Loucy (cell line): ENCODE measurements at regions not wholly inside any gene's neighbourhood (a gene's known extent, or its start where the extent isn't known, plus 50 kb on each side); places are given as distances from the start of the nearest gene placed in this dataset.

Experiments used
- H2AFZ ChIP-seq: fragments of 200-600 bp; sonication (generic); 2 replicates; pipeline ENCODE4 v1.6.0; 2016; ENCODE audit warnings: antibody characterized with exemption, mild to moderate bottlenecking, low read length, moderate library complexity
- H3F3A ChIP-seq: fragments of 200-600 bp; 2 replicates; pipeline ENCODE4 v1.6.0; 2016; ENCODE audit warnings: antibody characterized with exemption, low read depth, mild to moderate bottlenecking
- H3K27me3 ChIP-seq: fragments of 200-600 bp; sonication (generic); 2 replicates; pipeline ENCODE4 v1.6.1; 2014; ENCODE audit warnings: low read length, mild to moderate bottlenecking; ENCODE audit not compliant: insufficient read depth, poor library complexity, severe bottlenecking
- H3K36me3 ChIP-seq: fragments of 200-600 bp; sonication (generic); 2 replicates; pipeline ENCODE4 v1.6.1; 2016; ENCODE audit warnings: low read length; ENCODE audit not compliant: insufficient read depth
- H3K4me1 ChIP-seq: fragments of 200-600 bp; sonication (generic); 2 replicates; pipeline ENCODE4 v1.5.1; 2014; ENCODE audit warnings: low read length, mild to moderate bottlenecking; ENCODE audit not compliant: insufficient read depth, poor library complexity, severe bottlenecking
- H3K4me2 ChIP-seq: fragments of 200-600 bp; sonication (generic); 2 replicates; pipeline ENCODE4 v1.6.0; 2014; ENCODE audit warnings: antibody characterized with exemption, low read length, low read depth, mild to moderate bottlenecking; ENCODE audit not compliant: poor library complexity, severe bottlenecking
- H3K4me3 ChIP-seq: fragments of 200-600 bp; sonication (generic); 2 replicates; pipeline ENCODE4 v1.5.1; 2014; ENCODE audit warnings: low read length, mild to moderate bottlenecking, mixed read lengths; ENCODE audit not compliant: poor library complexity, severe bottlenecking
- H3K79me2 ChIP-seq: fragments of 200-600 bp; sonication (generic); 2 replicates; pipeline ENCODE4 v1.6.1; 2014; ENCODE audit warnings: low read length; ENCODE audit not compliant: insufficient read depth
- H3K9ac ChIP-seq: fragments of 200-600 bp; sonication (generic); 2 replicates; pipeline ENCODE4 v1.6.0; 2014; ENCODE audit warnings: mild to moderate bottlenecking, low read depth, low read length, moderate library complexity; ENCODE audit not compliant: poor library complexity, severe bottlenecking
- H3K9me2 ChIP-seq: fragments of 200-600 bp; sonication (generic); replicated peaks from 2 replicates; pipeline ENCODE4 v1.6.1; 2016; ENCODE audit warnings: low read depth, low read length, mixed read lengths
- H3K9me3 ChIP-seq: fragments of 200-600 bp; sonication (generic); 2 replicates; pipeline ENCODE4 v1.6.1; 2014; ENCODE audit warnings: mild to moderate bottlenecking, antibody characterized with exemption, low read length, low read depth; ENCODE audit not compliant: insufficient read depth
- H4K20me1 ChIP-seq: fragments of 200-600 bp; sonication (generic); 2 replicates; pipeline ENCODE4 v1.6.0; 2014; ENCODE audit warnings: antibody characterized with exemption, low read length, mild to moderate bottlenecking; ENCODE audit not compliant: insufficient read depth, poor library complexity, severe bottlenecking
- EZH2phosphoT487 ChIP-seq: fragments of 200-600 bp; IDR thresholded peaks from 2 replicates; pipeline ENCODE4 v1.6.1; 2018; ENCODE audit warnings: antibody characterized with exemption, mild to moderate bottlenecking, moderate library complexity, borderline replicate concordance
- TF ChIP-seq, protein P1 (sequence below): fragments of 200-600 bp; sonication (generic); conservative IDR thresholded peaks from 2 replicates; pipeline ENCODE4 v1.5.1; 2014; ENCODE audit warnings: mild to moderate bottlenecking, antibody characterized with exemption, low read length

DNA sequence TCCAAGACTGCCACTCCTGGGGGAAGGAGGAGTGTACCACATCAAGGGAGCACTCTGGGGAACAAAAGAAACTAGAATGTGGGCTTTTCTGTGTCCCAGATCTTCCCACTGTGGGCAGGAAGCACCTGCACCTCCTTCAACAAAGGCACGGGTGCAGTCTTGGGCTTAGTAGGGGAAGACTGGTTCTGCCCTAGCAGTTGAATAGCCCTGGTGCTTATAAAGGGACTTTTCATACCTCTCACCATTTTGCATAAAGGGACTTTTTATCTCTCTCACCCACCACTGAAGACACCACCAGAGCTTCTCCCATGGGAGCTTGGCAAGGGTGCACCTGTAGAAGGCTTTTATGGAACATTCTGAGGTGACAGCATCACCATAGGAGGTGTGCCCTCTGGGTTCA, 65.8 kb upstream of the MS4A8 start:
- Histone ChIP-seq H3K4me2 (no peak overlapping the region), H3K4me3 (no peak overlapping the region), H2AFZ (no peak overlapping the region), H3K9ac (no peak overlapping the region), H3F3A (no peaks in the 10 kb centered on the region), H3K36me3 (no peaks in the 10 kb centered on the region), H4K20me1 (no peaks in the 10 kb centered on the region), H3K27me3 (no peaks in the 10 kb centered on the region), H3K4me1 (peaks cover 13% of the 10 kb centered on the region), H3K79me2 (no peaks in the 10 kb centered on the region), H3K9me2 (no peaks in the 10 kb centered on the region), H3K9me3 (no peaks in the 10 kb centered on the region)
- TF ChIP-seq, protein P1, sequence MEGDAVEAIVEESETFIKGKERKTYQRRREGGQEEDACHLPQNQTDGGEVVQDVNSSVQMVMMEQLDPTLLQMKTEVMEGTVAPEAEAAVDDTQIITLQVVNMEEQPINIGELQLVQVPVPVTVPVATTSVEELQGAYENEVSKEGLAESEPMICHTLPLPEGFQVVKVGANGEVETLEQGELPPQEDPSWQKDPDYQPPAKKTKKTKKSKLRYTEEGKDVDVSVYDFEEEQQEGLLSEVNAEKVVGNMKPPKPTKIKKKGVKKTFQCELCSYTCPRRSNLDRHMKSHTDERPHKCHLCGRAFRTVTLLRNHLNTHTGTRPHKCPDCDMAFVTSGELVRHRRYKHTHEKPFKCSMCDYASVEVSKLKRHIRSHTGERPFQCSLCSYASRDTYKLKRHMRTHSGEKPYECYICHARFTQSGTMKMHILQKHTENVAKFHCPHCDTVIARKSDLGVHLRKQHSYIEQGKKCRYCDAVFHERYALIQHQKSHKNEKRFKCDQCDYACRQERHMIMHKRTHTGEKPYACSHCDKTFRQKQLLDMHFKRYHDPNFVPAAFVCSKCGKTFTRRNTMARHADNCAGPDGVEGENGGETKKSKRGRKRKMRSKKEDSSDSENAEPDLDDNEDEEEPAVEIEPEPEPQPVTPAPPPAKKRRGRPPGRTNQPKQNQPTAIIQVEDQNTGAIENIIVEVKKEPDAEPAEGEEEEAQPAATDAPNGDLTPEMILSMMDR, result no peak
- TF ChIP-seq EZH2phosphoT487, result no peak

DNA sequence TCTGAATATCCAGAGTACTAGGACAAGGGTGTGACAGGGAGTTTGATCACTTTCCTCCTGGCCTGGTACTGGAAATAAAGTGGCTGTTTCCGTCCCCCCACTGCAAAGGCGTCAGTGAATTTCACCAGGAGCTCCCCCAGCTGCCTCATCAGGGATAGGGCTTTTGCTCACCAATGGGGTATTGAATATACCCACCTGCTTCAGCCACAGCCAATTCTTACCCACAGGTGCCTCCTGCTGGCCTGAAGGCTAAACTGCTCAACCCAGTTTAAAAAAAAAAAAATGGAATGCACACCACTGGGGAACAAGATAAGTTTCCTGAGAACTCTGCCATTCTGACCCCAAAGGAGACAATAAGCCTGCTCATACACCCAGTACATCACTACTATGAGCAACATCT, 65.3 kb upstream of the MS4A8 start:
- Histone ChIP-seq H3K4me2 (no peak overlapping the region), H3F3A (no peaks in the 10 kb centered on the region), H3K4me3 (no peak overlapping the region), H3K4me1 (peaks cover 13% of the 10 kb centered on the region), H3K79me2 (no peaks in the 10 kb centered on the region), H3K9me2 (no peaks in the 10 kb centered on the region), H3K36me3 (no peaks in the 10 kb centered on the region), H2AFZ (no peak overlapping the region), H4K20me1 (no peaks in the 10 kb centered on the region), H3K27me3 (no peaks in the 10 kb centered on the region), H3K9me3 (no peaks in the 10 kb centered on the region), H3K9ac (no peak overlapping the region)
- TF ChIP-seq EZH2phosphoT487, result no peak
- TF ChIP-seq, protein P1, result peak; percentile 61

DNA sequence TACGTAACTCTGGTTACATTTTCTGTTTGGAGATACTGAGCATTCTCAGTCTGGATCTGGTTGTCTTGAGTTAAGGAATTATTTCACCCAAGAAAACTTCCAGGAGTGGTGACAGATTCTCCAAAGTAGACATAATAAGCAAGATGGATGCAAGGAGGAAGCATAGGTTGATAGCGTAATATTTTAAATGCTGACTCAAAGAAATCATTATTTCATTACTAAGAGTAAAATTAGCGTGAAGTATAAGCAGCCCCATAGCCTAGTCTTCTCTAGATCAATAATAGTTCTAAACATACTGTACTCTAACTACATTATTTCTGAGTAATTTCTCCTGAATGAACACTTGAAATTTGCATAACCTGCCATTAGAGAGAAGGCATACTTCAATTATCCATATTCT, 57.5 kb upstream of the MS4A8 start:
- H3K4me3 ChIP-seq, result no peak overlapping the region
- H3F3A ChIP-seq, result no peaks in the 10 kb centered on the region
- no peak overlapping the region for H3K9ac ChIP-seq
- H3K79me2 ChIP-seq, result no peaks in the 10 kb centered on the region
- H3K4me2 ChIP-seq, result no peak overlapping the region
- H2AFZ ChIP-seq, result no peak overlapping the region
- H3K36me3 ChIP-seq, result no peaks in the 10 kb centered on the region
- H3K9me2 ChIP-seq, result no peaks in the 10 kb centered on the region
- H4K20me1 ChIP-seq, result no peaks in the 10 kb centered on the region
- TF ChIP-seq, protein P1, result no peak
- no peak for TF ChIP-seq EZH2phosphoT487
- no peaks in the 10 kb centered on the region for H3K27me3 ChIP-seq
- no peaks in the 10 kb centered on the region for H3K9me3 ChIP-seq
- H3K4me1 ChIP-seq, result no peaks in the 10 kb centered on the region
